ENCODE measurements at regions not wholly inside any gene's neighbourhood (a gene's known extent, or its start where the extent isn't known, plus 50 kb on each side); places are given as distances from the start of the nearest gene placed in this dataset.

DNA sequence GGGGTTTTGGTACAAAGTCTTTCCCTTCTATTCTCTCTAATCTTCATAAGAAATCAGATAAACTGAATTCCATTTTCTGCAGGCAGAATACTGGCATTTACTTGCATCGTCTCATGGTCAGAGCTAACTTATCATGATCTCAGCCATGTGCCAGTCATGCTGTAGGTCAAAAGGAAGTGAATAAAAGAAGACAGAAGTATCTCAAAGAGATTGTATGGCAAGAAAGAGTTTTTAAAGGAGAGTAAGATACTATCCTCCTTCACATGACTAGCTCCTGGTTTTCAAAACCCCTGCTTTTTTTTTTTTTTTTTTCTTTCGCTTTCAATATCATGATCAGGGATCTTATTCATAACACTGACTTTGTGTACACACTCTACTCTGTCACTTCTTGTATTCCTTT lies 398.3 kb downstream of the C6orf118 start:
- TF ChIP-seq ZNF70 (CRISPR knock-in tag; IDR thresholded peaks at IDR 0.05) (no peak), ZFP30 (CRISPR knock-in tag; IDR thresholded peaks at IDR 0.05) (no peak), RARB (CRISPR knock-in tag; IDR thresholded peaks at IDR 0.05) (no peak)

Data from SK-N-SH treated with all-trans-retinoic acid at 6 μM for 48 hours (cell line).